GM18520 (cell line): ENCODE measurements at regions not wholly inside any gene's neighbourhood (a gene's known extent, or its start where the extent isn't known, plus 50 kb on each side); places are given as distances from the start of the nearest gene placed in this dataset.
A peak's percentile ranks its signal among the peaks of the same experiment; 100 is the strongest.
"Not testable (repeated sequence)": the region's sequence is repeated elsewhere in the genome, so short reads cannot be mapped to it uniquely, and the experiment has no call there.

ENCODE experiments used
- ATAC-seq: cut with Tn5 transposase; IDR thresholded peaks from one replicate; pipeline ENCODE4 v1.9.1; 2021; ENCODE audit not compliant: unreplicated experiment

DNA sequence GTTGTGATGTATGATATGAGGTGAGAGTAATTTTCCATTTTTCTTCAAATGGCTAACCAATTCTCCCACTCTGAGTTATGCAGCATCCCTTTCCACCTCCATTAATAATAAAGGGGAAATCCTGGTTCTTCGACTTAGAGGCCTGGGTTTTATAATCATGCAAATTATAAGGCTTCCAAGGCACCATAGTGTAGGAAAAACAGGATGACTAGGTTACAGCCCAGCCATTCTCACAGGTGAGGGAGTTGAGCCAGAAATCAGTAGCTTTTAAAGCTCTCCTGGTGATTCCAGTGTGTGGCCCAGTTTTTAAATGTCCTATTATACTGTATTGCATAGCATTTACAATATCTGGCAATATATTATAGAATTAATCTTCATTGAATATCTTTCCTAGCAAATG is 203.1 kb downstream of the ARHGEF9 start:
- no peak for ATAC-seq

DNA sequence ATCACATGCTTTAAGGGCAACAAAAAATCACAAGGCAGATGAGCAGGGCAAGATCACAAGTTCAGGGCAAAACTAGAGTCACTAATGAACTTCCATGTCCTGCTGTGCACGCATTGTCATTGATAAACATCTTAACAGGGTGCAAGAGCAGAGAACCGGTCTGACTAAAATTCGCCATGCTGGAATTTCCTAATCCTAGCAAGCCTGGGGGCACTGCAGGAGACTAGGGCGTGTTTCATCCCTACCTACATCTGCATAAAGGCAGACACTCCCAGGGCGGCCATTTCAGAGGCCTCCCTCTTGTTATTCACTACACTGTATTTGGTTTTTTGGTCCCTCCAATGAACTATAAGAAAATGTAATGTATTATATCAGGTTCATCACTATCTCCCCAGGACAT is 203.6 kb downstream of the ARHGEF9 start:
- ATAC-seq: no peak

DNA sequence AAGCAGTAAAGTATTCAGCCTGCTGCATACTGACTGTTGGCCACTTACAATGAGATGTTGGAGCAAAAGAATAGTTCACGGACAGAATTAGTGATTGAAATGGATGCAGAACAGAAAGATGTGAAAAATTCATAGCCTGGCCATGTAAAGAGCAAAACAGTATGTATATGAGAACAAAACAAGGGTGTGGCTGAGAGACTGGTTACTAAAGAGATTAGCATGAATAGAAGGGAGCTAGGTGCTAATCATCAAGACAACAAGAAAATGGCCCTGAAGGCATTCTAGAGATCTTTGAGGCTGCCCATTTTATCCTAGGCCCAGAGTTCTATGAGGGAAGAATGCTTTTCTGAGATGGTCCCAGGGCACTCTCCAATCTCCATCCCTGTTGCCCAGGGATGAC is 208.5 kb downstream of the ARHGEF9 start:
- ATAC-seq: no peak

DNA sequence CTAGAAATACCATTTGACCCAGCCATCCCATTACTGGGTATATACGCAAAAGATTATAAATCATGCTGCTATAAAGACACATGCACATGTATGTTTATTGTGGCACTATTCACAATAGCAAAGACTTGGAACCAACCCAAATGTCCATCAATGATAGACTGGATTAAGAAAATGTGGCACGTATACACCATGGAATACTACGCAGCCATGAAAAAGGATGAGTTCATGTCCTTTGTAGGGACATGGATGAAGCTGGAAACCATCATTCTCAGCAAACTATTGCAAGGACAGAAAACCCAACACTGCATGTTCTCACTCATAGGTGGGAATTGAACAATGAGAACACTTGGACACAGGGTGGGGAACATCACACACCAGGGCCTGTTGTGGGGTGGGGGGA is 209.3 kb downstream of the ARHGEF9 start:
- not testable (repeated sequence) for ATAC-seq

DNA sequence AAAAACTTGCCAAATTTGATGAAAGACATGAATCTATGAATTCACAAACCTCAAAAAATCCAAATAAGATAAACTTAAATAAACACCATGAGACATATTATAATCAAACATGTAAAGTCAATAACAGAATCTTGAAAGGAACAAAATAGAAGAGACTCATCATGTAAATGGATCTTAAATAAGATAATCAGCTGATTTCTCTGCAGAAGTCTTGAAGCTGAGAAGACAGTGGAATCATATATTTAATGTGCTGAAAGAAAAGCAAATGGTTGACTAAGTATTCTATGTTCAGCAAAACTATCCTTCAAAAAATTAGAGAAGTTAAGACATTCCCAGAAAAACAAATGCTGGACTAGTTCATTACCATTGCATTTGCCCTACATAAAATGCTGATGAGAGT is 215.7 kb upstream of the SPIN4 start:
- ATAC-seq: no peak

DNA sequence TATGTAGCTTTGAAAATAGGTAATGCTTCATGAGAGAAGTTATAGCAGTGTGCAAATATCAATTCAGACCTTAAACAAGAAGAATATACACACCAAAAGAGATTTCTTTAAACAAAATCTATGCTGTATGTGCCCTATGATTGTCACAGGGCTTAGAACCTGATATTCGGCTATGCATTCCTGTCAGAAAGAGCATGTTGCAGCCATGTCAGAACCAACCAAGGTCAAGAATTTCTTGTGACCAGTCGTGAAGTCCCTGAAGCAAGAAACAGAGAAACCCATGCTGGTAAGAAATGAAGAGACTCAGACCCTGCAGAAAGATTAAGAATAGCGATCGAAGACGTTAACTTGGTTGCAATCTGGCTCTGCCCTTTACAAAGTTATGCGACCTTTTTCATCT is 210.3 kb upstream of the SPIN4 start:
- no peak for ATAC-seq

DNA sequence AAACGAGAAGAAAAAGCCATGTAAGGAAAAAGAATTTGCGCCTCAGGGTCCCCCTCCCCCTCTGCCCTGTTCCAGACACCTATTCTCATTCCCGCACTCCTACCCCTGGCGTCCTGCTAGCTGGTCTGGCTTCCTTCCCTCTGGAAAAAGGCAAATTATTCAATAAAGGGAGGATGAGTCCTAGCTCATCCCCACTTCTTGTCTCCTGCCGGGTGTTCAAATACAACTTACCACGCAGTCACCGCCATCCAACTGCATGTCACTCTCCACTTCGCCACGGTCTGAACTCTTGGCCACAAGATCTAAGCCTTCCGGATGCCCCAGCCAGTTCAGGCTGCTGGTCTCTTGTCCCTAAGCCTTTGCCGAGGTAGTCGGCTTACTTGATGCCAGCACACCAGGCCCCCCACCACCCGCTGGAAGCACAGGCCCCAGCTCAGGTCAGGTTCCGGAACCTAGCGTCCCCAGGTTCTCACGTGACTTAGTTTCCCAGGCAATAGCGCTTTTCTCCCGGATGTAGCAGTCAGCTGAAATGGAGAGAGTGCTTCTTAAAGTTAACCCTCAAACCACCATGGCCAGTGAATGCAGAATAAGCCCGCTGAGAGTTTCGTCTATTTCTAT is 209.6 kb upstream of the SPIN4 start:
- ATAC-seq: peak; percentile 98

DNA sequence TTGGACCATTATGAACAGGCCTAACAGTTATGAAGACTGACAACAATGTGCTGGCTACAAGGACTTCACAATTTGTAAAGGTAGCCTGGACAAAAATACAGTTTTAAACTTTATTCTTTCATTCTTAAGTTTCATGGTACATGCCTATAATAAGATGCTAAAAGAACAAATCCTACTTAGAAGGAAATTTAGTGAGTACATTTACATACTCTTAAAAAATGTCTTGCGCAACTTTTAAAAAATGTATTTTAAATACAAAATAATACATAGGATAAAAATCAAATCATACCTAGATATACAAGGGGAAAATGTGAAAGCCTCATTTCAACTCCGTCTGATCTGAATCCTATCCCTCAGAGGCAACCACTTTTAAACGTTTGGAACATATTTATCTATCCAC is 200.7 kb upstream of the SPIN4 start:
- no peak for ATAC-seq

DNA sequence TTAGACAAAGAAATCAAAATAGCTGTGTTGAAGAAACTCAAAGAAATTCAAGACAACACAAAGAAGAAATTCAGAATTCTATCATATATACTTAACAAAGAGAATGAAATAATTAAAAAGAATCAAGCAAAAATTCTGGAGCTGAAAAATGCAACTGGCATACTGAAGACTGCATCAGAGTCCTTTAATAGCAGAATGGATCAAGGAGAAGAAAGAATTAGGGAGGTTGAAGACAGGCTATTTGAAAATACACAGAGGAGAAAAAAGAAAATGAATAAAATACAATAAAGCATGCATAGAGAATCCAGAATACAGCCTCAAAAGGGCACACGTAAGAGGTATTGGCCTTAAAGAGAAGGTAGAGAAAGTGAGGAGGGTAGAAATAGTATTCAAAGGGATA is 179.5 kb upstream of the SPIN4 start:
- ATAC-seq: no peak

DNA sequence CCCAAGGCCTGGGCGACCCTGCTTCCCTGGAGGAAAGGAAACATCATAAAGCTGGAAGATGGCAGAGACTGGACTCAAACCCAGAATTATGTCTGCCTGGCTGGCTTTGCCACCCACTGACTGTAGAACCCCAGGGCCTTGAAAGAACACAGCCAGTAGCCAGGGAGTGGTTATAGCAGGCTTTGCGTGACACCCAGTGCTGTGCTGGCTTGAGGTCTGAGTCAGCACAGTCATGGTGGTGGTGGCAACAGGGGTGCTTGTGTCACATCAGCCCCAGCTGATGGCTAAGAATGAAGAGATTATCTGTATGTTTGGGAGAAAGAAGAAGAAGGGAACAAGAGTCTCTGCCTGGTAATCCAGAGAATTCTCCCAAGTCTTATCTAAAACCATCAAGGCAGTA is 178.8 kb upstream of the SPIN4 start:
- ATAC-seq: no peak

DNA sequence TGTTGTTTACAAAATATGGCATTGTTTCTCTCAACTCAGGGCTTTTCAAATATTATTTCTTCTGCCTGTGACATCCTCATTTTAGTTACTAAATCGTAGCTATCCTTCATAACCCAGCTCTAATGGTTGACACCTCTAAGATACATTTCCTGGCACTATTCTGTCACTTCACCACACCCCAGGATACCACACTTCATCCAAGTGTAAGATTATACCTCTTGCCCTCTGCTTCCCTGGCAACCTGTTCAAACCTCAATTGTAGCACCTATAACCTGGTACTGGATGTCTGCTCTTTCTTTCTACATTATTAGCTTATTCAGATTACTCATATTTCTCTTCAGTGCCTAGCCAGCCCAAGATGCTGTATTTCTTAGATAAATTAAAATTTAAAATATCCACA is 175.7 kb upstream of the SPIN4 start:
- no peak for ATAC-seq

DNA sequence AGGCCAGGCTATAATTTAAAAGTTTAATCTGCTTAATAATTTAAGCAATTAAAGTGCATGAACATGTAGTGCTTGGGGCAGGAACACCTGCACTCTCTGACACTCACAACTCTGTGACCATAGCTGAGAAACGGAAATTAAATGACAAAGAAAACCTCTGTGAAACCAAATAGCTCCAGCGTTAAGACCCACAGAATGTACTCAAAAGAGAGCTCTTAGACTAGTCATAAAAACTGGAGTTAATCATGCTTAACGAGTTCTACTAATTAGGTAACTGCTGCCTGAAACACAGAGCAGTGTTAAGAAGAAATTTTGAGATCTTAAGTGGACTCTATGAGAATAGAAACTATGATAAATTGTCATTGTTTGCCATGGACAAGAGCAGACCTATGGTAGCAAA is 174.4 kb upstream of the SPIN4 start:
- peak; percentile 70 for ATAC-seq

DNA sequence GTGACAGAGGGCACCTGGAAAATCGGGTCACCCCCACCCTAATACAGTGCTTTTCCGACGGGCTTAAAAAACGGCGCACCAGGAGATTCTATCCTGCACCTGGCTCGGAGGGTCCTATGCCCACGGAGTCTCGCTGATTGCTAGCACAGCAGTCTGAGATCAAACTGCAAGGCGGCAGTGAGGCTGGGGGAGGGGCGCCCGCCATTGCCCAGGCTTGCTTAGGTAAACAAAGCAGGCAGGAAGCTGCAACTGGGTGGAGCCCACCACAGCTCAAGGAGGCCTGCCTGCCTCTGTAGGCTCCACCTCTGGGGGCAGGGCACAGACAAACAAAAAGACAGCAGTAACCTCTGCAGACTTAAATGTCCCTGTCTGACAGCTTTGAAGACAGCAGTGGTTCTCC is 168.2 kb upstream of the SPIN4 start:
- ATAC-seq: not testable (repeated sequence)

DNA sequence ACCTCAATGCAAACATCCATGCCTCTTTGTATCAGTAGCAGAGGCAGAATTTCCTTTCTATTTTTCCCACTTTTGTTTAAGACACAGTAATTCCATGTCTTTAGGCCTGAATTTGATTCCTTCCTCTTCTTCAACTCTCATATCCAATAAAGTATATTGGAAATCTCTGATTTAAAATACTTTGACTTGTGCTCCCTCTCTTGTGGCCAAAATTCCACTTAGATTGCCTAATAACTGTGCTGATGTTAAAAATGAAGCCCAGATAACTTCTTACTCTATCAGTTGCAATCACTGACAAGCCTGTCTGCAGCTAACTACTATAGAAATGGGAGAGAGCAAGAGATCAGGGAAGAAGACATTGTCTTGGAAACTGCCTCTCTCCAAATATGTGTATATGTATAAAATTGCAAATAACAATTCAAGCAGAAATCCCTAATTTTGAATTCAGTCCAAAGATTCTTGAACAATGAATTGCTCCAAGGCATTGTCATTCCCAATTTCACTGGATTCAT is 163.5 kb upstream of the SPIN4 start:
- no peak for ATAC-seq

DNA sequence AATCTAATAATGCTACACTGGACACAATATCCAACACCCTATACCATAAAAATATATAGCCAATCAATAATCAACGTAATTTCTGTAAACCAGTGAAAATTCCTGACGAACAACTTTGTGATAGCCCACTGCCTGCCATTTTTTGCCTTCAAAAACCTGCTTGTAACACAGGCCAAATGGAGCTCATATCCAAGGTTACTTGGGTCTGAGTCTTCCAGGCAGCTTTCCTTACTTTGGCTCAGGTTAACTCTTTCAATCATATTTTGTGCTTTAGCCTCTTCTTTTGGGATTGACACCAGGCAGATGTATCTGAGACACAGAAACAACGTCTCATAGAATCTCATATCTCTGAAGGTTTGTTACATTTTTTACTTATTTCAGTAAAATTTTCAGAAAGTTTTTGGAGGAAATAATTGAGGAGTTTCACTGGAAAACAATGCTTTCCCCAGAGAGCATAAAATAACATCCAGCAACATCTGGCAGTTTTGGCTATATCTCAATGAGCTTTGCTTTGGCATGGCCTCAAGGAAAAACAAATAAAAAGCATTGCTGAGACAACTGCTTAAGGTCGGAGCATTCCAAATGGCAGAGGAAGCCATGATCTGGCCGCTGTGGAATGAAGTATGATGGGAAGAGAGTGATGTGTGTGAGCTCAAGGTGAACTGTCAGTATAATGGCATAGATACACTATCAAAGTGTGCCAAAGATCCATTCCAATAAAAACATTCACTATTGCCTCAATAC is 162.9 kb upstream of the SPIN4 start:
- ATAC-seq: no peak

DNA sequence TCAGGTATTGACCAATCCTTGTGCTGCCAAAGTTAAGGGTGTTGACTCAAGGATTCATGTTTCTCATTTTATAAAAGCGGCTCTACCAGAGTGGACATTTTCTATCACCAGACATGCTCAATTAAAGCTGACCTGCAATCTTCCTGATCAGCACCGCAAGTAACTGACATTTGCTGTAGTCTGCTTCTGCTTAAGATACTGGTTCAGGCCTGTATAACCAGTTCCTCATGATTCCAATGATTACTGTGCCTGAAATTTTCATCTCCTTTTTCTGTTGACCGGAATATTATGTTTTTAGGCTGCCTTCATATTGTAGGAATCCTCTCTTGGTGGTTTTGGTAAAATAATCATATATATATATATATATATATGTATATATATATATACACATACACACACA is 160.2 kb upstream of the SPIN4 start:
- no peak for ATAC-seq

DNA sequence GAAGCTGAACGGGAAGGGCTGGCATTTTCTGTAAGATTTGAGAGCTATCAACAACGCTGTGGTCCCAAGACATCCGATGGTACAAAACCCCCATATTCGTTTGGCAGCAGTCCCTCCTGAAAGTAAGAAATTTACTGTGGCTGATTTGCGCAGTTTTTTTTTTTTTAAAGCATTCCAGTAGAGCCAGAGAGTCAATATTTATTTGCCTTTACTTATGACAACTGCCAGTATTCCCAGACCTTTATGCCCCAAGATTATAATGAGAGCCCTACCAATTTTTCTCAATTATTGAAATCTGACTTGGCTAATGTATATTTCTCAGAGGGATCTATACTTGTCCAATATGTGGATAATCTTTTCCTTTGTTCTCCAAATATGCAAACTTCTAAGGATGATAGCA is 157.5 kb upstream of the SPIN4 start:
- no peak for ATAC-seq

DNA sequence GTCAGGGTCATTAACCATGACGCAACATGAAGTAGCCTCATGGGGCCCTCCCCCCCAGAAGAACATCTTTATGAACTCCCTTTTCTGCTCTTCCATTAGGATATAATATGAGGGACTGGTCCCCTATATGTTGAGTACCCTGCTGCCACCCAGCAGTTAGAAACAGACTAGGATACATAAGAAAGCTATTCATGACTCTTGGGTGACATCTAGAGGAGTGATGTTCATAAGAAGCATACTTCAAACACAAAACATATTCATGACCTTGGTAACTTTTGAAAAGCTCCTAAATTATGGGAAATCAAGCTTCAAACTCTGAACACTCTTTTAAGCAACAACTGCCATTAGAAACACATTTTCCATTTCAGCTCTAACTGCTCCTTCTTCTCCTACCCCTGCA is 155.2 kb upstream of the SPIN4 start:
- no peak for ATAC-seq

DNA sequence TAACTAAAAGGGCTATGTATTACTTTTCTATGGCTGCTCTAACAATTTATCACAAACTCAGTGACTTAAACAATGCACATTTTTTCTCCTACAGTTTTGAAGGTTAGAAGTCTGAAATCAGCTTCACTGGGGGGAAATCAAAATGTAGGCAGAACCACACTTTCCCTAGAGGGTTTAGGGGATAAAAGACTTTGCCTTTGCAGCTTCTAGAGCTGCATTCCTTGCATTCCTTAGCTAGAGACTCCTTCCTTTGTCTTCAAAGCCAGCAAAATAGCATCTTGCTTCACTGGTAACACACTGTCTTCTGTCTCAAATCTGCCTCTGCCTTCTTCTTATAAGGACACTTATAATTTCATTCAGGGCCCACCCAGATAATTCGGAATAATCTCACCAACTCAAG is 152.4 kb upstream of the SPIN4 start:
- ATAC-seq: no peak

DNA sequence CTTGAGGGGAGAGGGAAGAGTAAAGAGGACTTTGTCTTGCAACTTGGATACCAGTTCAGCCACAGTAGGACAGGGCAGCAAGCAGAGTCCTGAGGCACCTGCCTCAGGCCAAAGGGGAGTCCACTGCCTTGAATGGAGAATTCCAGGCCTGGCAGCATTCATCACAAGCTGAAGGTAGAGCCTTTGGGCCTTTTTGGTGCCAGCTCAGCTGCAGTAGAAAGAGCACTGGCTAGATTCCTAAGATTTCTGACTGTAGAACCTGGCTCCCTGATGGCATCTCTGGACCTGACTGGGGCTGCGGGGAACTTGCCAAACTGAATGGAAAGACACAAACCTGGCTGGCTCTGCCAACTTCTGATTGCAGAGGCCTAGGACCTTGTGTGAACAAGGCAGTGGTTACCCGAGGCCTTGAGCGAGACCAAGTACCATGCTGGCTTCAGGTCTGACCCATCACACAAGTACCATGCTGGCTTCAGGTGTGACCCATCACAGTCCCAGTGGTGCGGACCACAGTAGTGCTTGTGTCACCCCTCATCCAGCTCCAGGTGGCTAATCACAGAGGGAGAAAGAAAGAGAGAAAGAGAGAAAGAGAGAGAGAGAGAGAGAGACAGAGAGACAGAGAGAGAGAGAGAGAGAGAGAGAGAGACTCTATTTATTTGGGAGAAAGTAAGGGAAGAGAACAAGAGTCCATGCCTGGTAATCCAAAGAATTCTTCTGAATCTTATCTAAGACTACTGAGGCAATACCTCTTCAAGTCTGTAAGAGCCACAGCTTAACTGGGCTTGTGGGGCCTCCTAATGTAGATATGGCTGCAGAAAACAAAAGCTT is 137.6 kb upstream of the SPIN4 start:
- no peak for ATAC-seq

DNA sequence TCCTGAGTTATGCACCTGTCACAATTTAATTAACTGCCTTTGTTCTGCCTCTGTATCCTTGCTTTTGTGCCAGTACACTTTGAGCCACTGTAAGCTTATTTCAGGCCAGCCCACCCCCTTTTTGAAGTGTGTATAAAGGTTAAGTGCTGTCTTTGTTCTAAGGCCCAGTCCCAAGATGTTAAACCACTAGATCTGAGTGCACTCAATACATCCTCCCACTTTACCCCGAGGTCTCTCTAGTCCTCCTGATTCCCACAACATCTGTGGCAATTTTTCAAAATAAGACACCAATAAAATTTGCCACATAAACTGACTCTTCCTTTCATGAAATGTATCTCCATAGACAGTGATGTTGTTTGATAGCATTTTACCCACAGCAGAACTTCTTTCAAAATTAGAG is 124.1 kb upstream of the SPIN4 start:
- ATAC-seq: no peak

DNA sequence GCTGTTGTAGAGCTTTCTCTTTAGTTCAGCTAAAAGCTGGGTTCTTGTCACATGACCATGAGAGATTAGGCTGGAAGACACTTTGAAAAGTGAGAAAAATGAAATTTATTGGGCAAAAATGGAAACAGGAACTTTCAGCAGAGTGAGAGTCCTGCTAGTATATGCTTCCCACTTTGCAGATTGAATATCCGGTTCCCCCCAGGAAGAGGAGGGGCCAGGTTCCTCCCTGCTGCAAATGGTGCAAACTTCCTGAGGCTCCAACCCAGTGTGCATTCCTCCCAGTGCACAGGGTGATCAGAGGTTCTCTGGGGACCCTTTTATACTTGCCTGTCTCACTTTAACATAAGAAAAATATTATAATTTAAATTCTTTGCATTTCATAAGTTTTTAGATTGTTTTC is 119.9 kb upstream of the SPIN4 start:
- no peak for ATAC-seq
